Fibroblast of the aortic adventitia (primary cell): ENCODE measurements at regions not wholly inside any gene's neighbourhood (a gene's known extent, or its start where the extent isn't known, plus 50 kb on each side); places are given as distances from the start of the nearest gene placed in this dataset.
"Not testable (repeated sequence)": the region's sequence is repeated elsewhere in the genome, so short reads cannot be mapped to it uniquely, and the experiment has no call there.

ENCODE experiments used
- DNase-seq: peaks from one replicate; pipeline ENCODE4 v3.0.0-alpha.2; 2010; ENCODE audit warnings: low read depth
- H3K4me3 ChIP-seq: 2 replicates; pipeline ENCODE4 v1.5.1; 2011; ENCODE audit warnings: low read depth, mild to moderate bottlenecking, control low read depth, low read length, moderate library complexity
- TF ChIP-seq, protein P1 (sequence below): IDR thresholded peaks from 2 replicates; pipeline ENCODE4 v1.5.1; 2011; ENCODE audit warnings: mild to moderate bottlenecking, low read length, control low read depth, inconsistent platforms; ENCODE audit not compliant: insufficient read depth

DNA sequence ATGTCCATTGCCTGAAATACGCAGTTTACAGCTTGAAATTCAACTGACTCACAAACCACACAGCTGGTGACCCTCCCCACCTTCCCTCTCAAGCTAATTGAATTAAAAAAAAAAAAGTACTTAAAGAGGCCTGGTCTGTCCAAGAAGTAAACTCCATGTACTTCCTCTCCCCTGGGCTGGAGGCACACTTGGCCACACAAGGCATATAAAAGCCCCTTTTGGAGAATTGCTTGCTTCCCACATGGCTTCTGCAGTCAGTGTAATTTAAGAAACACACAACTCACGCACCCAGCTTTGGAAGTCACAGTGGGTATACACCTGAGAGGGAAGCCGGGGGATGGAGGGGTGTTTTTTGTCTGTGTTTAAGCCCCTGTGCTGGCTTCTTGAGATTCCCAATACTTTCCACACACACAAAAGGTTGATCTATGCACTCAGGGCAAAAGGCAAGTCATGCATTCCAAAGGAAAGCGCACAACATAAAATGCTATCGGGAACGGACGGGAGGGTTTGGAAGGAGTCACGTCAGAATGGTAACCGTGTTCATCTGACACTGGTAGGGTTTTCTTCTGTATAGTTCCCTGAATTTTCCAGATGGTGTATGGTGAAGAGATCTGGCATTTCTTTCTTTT is 106.6 kb upstream of the ALDH1A3 start:
- TF ChIP-seq, protein P1, sequence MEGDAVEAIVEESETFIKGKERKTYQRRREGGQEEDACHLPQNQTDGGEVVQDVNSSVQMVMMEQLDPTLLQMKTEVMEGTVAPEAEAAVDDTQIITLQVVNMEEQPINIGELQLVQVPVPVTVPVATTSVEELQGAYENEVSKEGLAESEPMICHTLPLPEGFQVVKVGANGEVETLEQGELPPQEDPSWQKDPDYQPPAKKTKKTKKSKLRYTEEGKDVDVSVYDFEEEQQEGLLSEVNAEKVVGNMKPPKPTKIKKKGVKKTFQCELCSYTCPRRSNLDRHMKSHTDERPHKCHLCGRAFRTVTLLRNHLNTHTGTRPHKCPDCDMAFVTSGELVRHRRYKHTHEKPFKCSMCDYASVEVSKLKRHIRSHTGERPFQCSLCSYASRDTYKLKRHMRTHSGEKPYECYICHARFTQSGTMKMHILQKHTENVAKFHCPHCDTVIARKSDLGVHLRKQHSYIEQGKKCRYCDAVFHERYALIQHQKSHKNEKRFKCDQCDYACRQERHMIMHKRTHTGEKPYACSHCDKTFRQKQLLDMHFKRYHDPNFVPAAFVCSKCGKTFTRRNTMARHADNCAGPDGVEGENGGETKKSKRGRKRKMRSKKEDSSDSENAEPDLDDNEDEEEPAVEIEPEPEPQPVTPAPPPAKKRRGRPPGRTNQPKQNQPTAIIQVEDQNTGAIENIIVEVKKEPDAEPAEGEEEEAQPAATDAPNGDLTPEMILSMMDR: no peak
- H3K4me3 ChIP-seq: no peak overlapping the region
- DNase-seq: no peak

DNA sequence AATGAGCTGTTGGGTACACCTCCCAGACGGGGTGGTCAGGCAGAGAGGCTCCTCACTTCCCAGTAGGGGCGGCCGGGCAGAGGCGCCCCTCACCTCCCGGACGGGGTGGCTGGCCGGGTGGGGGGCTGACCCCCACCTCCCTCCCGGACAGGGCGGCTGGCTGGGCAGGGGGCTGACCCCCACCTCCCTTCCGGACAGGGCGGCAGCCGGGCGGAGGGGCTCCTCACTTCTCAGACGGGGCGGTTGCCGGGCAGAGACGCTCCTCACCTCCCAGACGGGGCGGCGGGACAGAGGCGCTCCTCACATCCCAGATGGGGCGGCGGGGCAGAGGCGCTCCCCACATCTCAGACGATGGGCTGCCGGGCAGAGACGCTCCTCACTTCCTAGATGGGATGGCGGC is 105.6 kb upstream of the ALDH1A3 start:
- DNase-seq, H3K4me3 ChIP-seq: not testable (repeated sequence)

GRCh38 chr15:100775581-100776185 is 103.9 kb upstream of the ALDH1A3 start:
- TF ChIP-seq, protein P1: no peak
- no peak overlapping the region for H3K4me3 ChIP-seq
- DNase-seq: no peak

DNA sequence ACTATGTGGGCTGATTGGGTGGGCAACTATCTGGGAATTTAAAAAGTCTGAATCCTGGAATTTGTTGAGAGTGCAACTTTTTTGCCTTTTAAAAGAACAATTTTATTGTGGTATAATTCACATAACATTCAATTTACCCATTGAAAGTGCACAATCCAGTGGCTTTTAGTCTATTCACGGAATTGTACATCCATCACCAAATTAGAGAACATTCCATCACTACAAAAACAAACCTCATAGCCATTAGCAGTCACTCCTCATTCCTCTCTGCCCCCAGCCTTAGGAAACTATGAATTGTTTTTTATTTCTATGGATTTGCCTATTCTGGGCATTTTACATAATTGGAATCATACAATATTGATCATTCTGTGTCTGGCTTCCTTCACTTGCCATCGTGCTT is 101.8 kb upstream of the ALDH1A3 start:
- TF ChIP-seq, protein P1: no peak
- DNase-seq: no peak
- H3K4me3 ChIP-seq: no peak overlapping the region

DNA sequence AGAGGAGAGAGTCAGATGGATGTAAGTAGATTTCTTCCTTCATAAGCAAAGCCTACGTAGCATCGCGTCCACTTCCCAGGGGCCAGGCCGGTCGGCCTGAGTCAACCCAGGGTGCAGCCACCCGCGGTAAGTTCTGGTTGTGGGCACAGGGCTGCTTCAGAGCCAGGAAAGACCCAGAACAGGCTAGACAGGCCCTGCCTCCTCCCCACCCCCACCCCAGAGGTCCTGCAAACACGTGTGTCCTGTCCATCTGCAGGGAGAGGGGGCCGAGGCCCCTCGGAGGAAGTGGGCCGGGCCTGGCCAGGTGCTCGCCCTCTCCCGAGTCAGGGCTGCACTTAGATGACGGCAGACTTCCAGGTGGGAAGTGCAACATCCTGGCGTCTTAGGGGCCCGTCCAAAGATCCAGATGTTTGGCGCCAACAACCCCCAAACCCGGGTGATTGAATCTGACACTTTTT is 100.8 kb upstream of the ALDH1A3 start:
- TF ChIP-seq, protein P1: no peak
- DNase-seq: no peak
- no peak overlapping the region for H3K4me3 ChIP-seq

- DNase-seq: no peak
- TF ChIP-seq, protein P1: no peak
Observed at GRCh38 chr15:100779331-100780207, 100.1 kb upstream of the ALDH1A3 start.

DNA sequence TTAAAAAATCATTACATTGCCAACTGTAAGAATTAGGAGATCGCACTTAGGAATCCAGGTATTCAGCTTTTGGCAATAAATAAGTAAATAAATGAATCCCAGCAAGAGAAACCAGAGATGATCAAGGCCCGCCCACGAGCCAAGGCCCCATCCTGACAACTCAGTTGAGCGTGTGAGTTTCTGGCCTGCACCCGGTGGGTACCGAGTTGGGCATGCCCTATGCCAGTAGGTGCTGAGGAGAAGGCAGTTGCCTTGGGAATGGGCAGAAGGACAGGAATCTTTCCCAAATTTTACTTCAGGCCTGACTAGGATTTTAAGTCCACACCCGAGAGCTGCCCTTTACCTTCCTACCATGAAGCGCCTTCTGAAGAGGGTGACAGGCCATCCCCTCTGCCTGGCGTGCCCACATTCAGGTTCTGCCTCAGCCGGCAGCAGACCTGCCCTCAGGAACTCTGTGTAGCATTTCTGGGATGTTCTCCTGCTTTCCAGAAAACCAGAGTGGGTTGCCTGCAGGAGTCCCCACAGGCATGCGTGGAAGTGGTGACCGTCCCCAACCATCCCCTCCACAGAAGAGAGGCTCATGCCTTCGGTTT is 99.3 kb upstream of the ALDH1A3 start:
- TF ChIP-seq, protein P1: no peak
- no peak overlapping the region for H3K4me3 ChIP-seq
- DNase-seq: no peak

More at GRCh38 chr15:100779331-100780207, 100.1 kb upstream of the ALDH1A3 start:
- no peak overlapping the region for H3K4me3 ChIP-seq
